ENCODE measurements at regions not wholly inside any gene's neighbourhood (a gene's known extent, or its start where the extent isn't known, plus 50 kb on each side); places are given as distances from the start of the nearest gene placed in this dataset.

DNA sequence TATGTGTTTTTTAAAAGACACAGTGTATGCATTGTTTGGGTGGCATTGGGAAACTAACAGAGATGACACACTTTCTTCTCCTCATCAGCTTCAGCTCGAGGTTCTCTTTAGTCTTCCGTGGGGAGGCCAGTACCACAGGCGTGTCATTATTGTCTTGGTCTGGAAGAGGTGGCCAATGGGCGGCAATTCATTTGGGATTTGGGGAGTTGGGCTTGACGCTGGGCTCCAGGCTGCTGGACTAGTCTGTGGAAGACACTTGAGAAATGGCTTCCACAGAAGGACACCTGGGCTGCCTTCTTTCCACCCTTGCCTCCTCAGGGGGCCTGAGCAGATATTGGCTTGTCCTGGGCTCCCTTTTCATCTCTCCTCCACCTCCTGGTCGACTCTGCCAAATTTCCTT, 192.2 kb downstream of the SH2D4B start:
- TF ChIP-seq POLR2A (IDR thresholded peaks at IDR 0.05; ENCODE audit: low read depth, low read length) (no peak), PAX5 (IDR thresholded peaks at IDR 0.05; ENCODE audit: insufficient read depth, low read length, severe bottlenecking) (no peak), POU2F2 (IDR thresholded peaks at IDR 0.05; ENCODE audit: low read depth, low read length) (no peak), POLR2AphosphoS5 (IDR thresholded peaks at IDR 0.05; ENCODE audit: low read depth, low read length) (no peak), TAF1 (IDR thresholded peaks at IDR 0.05; ENCODE audit: low read depth, low read length) (no peak)

Data from GM12891 (cell line).